Effector memory CD8-positive, alpha-beta T cell (primary cell): ENCODE measurements at regions not wholly inside any gene's neighbourhood (a gene's known extent, or its start where the extent isn't known, plus 50 kb on each side); places are given as distances from the start of the nearest gene placed in this dataset.

Experiments used
- ATAC-seq: fragments of 150-1000 bp; cut with Tn5 transposase; replicated peaks from 2 replicates; pipeline ENCODE4 v1.10.0; 2021; ENCODE audit warnings: mild to moderate bottlenecking, moderate library complexity
- DNase-seq, 3 experiments: peaks; one replicate each; pipeline ENCODE4 v3.0.0; 2021
- H3K27ac Mint-ChIP-seq, 2 donors: one replicate each; pipeline ENCODE4 v1.8.0; 2022; ENCODE audit warnings: mild to moderate bottlenecking in 2 of 2, mixed read lengths in 2 of 2, moderate library complexity in 2 of 2
- H3K27me3 Mint-ChIP-seq, 2 donors: one replicate each; pipeline ENCODE4 v1.8.0; 2022; ENCODE audit warnings: mixed read lengths in 2 of 2
- H3K36me3 Mint-ChIP-seq: one replicate; pipeline ENCODE4 v1.8.0; 2022; ENCODE audit warnings: mild to moderate bottlenecking, moderate library complexity, mixed read lengths; ENCODE audit not compliant: insufficient read depth
- H3K4me1 Mint-ChIP-seq, 2 donors: one replicate each; pipeline ENCODE4 v1.8.0; 2022; ENCODE audit warnings: low read depth in 2 of 2, mixed read lengths in 2 of 2
- H3K4me3 Mint-ChIP-seq, 2 donors: one replicate each; pipeline ENCODE4 v1.8.0; 2022; ENCODE audit warnings: mild to moderate bottlenecking in 2 of 2, mixed read lengths in 2 of 2, moderate library complexity in 2 of 2
- H3K9me3 Mint-ChIP-seq, 2 donors: one replicate each; pipeline ENCODE4 v1.8.0; 2022; ENCODE audit warnings: mixed read lengths in 2 of 2

GRCh38 chr11:128227466-128227865, 359.9 kb downstream of the ETS1 start:
- no peak for DNase-seq
- Mint-ChIP-seq H3K27ac (no peak overlapping the region), H3K9me3 (no peaks in the 10 kb centered on the region), H3K27me3 (no peaks in the 10 kb centered on the region), H3K36me3 (peaks cover 3% of the 10 kb centered on the region), H3K4me3 (no peak overlapping the region), H3K4me1 (peaks cover 0 to 11% of the 10 kb centered on the region in 2 donors)
- ATAC-seq = no peak

GRCh38 chr11:128226106-128226716, 361.1 kb downstream of the ETS1 start:
- peaks cover 0 to 11% of the 10 kb centered on the region in 2 donors for H3K4me1 Mint-ChIP-seq
- no peak for DNase-seq
- no peak for ATAC-seq
- no peaks in the 10 kb centered on the region for H3K9me3 Mint-ChIP-seq
- H3K36me3 Mint-ChIP-seq = peaks cover 3% of the 10 kb centered on the region
- no peak overlapping the region for H3K27ac Mint-ChIP-seq
- no peak overlapping the region for H3K4me3 Mint-ChIP-seq
- no peaks in the 10 kb centered on the region for H3K27me3 Mint-ChIP-seq

GRCh38 chr11:128222245-128222884, 365.0 kb downstream of the ETS1 start:
- H3K9me3 Mint-ChIP-seq = no peaks in the 10 kb centered on the region
- no peak overlapping the region for H3K27ac Mint-ChIP-seq
- ATAC-seq = no peak
- peaks cover 0 to 14% of the 10 kb centered on the region in 2 donors for H3K4me1 Mint-ChIP-seq
- peaks cover 3% of the 10 kb centered on the region for H3K36me3 Mint-ChIP-seq
- no peak for DNase-seq
- H3K4me3 Mint-ChIP-seq = no peak overlapping the region
- H3K27me3 Mint-ChIP-seq = no peaks in the 10 kb centered on the region

DNA sequence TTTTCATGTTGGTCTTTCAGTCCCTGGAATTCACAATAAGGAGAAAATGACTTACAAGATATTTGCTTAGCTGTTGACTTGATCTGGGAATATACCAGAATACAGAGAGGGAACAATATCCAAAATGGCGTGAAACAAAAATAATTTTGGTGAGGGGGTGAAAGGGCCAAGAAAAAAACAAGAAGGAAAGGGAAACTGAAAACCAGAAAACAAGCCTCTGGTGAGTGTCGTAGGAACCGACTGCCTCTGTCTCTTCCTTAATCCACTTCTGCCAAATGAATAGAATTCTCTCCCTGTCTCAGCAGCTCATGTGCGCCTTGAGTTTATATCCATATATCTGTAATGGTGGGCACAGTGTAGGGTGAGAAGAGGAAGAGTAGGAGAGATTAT, 367.6 kb downstream of the ETS1 start:
- no peaks in the 10 kb centered on the region for H3K9me3 Mint-ChIP-seq
- H3K4me3 Mint-ChIP-seq = no peak overlapping the region
- DNase-seq (no peak), ATAC-seq (no peak)
- H3K4me1 Mint-ChIP-seq = peaks cover 0 to 11% of the 10 kb centered on the region in 2 donors
- H3K36me3 Mint-ChIP-seq = peaks cover 3% of the 10 kb centered on the region
- H3K27ac Mint-ChIP-seq = no peak overlapping the region
- no peaks in the 10 kb centered on the region for H3K27me3 Mint-ChIP-seq

- H3K4me3 Mint-ChIP-seq = no peak overlapping the region
- H3K27me3 Mint-ChIP-seq = no peaks in the 10 kb centered on the region
- peaks cover 0 to 2% of the 10 kb centered on the region in 2 donors for H3K9me3 Mint-ChIP-seq
- ATAC-seq (no peak), DNase-seq (no peak)
- no peak overlapping the region for H3K27ac Mint-ChIP-seq
- H3K36me3 Mint-ChIP-seq = no peaks in the 10 kb centered on the region
- peaks cover 0 to 3% of the 10 kb centered on the region in 2 donors for H3K4me1 Mint-ChIP-seq
These were observed 371.2 kb downstream of the ETS1 start for GRCh38 chr11:128216198-128216597.

DNA sequence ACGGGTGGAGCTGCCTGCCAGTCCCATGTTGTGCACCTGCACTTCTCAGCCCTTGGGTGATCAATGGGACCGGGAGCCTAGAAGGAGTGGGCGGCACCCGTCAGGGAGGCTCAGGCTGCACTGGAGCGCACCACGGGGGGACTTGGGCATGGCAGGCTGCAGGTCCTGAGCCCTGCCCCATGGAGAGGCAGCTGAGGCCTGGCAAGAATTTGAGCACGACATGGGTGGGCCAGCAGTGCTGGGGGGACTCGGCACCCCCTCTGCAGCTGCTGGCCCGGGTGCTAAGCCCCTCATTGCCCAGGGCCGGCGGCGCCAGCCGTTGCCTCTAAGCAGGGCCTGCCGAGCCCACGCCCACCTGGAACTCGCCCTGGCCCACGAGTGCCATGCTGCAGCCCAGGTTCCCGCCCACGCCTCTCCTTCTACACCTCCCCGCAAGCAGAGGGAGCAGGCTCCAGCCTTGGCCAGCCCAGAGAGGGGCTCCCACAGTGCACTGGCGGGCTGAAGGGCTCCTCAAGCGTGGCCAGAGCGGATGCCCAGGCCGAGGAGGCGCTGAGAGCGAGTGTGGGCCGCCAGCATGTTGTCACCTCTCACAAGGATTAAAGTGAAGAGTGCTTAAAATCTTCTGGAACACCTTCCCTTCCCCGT, 372.0 kb downstream of the ETS1 start:
- ATAC-seq (no peak), DNase-seq (no peak)
- H3K27me3 Mint-ChIP-seq = no peaks in the 10 kb centered on the region
- no peak overlapping the region for H3K4me3 Mint-ChIP-seq
- no peaks in the 10 kb centered on the region for H3K36me3 Mint-ChIP-seq
- H3K9me3 Mint-ChIP-seq = peaks cover 0 to 2% of the 10 kb centered on the region in 2 donors
- no peak overlapping the region for H3K27ac Mint-ChIP-seq
- peaks cover 0 to 3% of the 10 kb centered on the region in 2 donors for H3K4me1 Mint-ChIP-seq

DNA sequence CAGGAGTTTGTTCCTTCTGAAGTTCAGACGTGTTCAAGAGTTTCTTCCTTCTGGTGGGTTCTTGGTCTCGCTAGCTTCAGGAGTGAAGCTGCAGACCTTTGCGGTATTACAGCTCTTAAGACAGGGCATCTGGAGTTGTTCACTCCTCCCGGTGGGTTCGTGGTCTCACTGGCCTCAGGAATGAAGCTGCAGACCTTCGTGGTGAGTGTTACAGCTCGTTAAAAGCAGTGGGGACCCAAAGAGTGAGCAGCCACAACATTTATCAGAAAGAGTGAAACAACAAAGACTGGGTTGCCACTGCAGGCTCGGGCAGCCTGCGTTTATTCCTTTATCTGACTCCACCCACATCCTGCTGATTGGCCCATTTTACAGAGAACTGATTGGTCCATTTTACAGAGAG, 373.1 kb downstream of the ETS1 start:
- Mint-ChIP-seq H3K27ac (no peak overlapping the region), H3K36me3 (no peaks in the 10 kb centered on the region), H3K27me3 (no peaks in the 10 kb centered on the region), H3K4me1 (no peaks in the 10 kb centered on the region), H3K4me3 (no peak overlapping the region), H3K9me3 (peaks cover 0 to 2% of the 10 kb centered on the region in 2 donors)
- ATAC-seq = no peak
- no peak for DNase-seq

- Mint-ChIP-seq H3K4me3 (no peak overlapping the region), H3K36me3 (no peaks in the 10 kb centered on the region), H3K9me3 (peaks cover 0 to 2% of the 10 kb centered on the region in 2 donors), H3K27me3 (no peaks in the 10 kb centered on the region), H3K27ac (peak overlapping the region in 1 of 2 donors; percentile 18), H3K4me1 (no peaks in the 10 kb centered on the region)
- ATAC-seq = no peak
- DNase-seq = no peak
These were observed 373.9 kb downstream of the ETS1 start for GRCh38 chr11:128213461-128213860.

DNA sequence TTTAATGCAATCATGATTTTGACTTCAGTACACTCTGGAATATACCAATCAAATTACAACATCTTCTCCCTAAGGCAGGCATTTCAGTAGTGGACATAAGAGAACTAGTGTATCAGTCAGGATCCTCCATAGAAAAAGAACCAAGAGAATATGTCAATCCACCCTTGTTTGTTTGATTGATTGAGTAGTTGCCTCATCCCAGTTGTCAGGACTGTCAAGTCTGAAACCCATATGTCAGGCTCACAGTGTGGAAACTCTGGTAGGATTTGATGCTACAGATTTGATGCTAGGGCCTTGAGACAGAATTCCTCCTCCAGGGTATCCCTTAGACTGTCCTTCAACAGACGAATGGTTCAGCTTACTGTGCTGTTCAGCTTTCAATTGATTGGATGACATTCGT, 375.0 kb downstream of the ETS1 start:
- ATAC-seq (no peak), DNase-seq (no peak)
- Mint-ChIP-seq H3K27me3 (no peaks in the 10 kb centered on the region), H3K36me3 (no peaks in the 10 kb centered on the region), H3K27ac (no peak overlapping the region), H3K9me3 (peaks cover 0 to 2% of the 10 kb centered on the region in 2 donors), H3K4me1 (no peaks in the 10 kb centered on the region), H3K4me3 (no peak overlapping the region)

DNA sequence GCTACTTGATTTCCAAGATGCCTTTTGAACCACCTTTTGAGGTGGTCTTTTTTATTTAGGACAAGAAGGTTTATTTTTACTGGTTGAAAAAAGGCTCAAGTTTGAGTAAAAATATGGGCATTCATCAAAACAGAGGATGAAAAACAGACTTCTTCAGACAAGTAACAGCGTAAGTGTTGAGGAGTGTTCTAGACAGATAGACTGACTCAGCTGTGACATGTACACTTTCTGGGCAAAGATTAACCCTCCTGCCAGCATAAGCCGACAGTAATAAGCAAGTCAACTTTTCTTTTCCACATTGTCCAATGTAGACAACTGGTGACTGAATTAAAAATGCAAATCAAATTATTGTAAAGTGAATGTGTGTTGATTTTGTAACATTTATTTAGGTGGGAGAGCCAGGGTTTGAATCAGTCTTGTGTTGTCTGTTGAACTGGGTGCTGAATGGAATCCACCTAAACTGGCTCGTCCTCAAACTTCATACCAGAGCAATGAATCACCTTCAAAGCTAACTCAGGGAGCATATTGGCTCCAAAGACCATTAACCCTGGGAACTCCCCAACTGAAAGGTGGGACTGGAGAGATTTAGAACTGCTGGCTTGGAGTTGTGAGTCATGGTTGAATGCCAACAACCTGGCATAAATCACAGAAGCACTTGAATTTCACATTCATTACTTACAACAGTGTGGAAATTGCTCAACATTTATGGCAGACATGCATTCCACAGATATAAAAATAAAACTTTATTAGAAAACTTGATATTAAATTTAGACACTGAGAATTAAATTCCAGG, 377.0 kb downstream of the ETS1 start:
- no peaks in the 10 kb centered on the region for H3K4me1 Mint-ChIP-seq
- H3K27me3 Mint-ChIP-seq = no peaks in the 10 kb centered on the region
- H3K4me3 Mint-ChIP-seq = no peak overlapping the region
- H3K36me3 Mint-ChIP-seq = no peaks in the 10 kb centered on the region
- H3K27ac Mint-ChIP-seq = no peak overlapping the region
- no peak for ATAC-seq
- H3K9me3 Mint-ChIP-seq = peaks cover 4 to 7% of the 10 kb centered on the region in 2 donors
- DNase-seq = no peak

DNA sequence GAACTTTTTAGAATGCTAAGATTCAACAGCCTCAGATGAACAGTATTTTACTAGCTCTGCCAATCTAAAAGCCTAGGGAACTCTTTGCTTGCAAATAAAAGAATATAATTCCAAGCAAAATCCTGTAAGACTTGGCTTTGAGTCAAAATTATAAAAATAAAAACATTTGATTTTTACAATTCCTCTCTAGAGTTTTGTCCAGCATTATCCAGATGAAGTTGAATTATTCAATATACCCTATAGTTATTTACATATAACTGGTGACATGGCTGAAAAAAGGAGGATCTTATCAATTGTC, 378.3 kb downstream of the ETS1 start:
- Mint-ChIP-seq H3K27ac (no peak overlapping the region), H3K9me3 (peaks cover 4 to 7% of the 10 kb centered on the region in 2 donors), H3K27me3 (no peaks in the 10 kb centered on the region)

GRCh38 chr11:128208329-128209137, 378.8 kb downstream of the ETS1 start:
- Mint-ChIP-seq H3K4me3 (no peak overlapping the region), H3K4me1 (no peaks in the 10 kb centered on the region), H3K27me3 (no peaks in the 10 kb centered on the region), H3K9me3 (peaks cover 2 to 7% of the 10 kb centered on the region in 2 donors), H3K27ac (no peak overlapping the region), H3K36me3 (no peaks in the 10 kb centered on the region)
- ATAC-seq = no peak
- DNase-seq = no peak

More for the DNA sequence above, 378.3 kb downstream of the ETS1 start:
- Mint-ChIP-seq H3K4me1 (no peaks in the 10 kb centered on the region), H3K36me3 (no peaks in the 10 kb centered on the region), H3K4me3 (no peak overlapping the region)
- ATAC-seq (no peak), DNase-seq (no peak)

DNA sequence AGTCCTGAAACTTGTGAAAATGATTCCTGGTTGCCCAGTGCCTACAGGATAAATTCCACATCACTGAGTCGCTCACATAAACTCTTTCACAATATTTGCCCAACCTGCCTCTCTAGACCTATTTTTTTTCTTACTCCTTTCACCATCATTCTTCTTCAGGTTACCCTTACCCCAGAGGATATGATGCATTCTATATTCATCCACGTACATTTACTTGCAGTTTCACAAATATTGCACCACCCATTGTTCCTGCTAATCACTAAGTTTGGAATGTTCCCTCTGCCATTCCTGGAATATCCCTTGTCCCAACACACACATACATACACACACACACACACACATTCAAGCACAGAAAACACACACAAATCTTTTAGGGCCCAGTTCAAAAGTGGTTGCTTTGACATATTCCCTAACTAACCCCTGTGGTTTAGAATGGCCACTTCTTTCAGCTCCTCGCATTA, 379.5 kb downstream of the ETS1 start:
- Mint-ChIP-seq H3K27me3 (no peaks in the 10 kb centered on the region), H3K9me3 (peaks cover 2 to 7% of the 10 kb centered on the region in 2 donors), H3K36me3 (no peaks in the 10 kb centered on the region), H3K4me3 (no peak overlapping the region), H3K27ac (no peak overlapping the region), H3K4me1 (no peaks in the 10 kb centered on the region)
- DNase-seq (no peak), ATAC-seq (no peak)
